OCI-LY3 (cell line): ENCODE measurements at regions not wholly inside any gene's neighbourhood (a gene's known extent, or its start where the extent isn't known, plus 50 kb on each side); places are given as distances from the start of the nearest gene placed in this dataset.

Source experiments
- EZH2phosphoT487 ChIP-seq: fragments of 200-600 bp; shearing (Covaris generic); IDR thresholded peaks from 2 replicates; pipeline ENCODE4 v1.6.1; 2018; ENCODE audit warnings: antibody characterized with exemption, mixed run types, low read depth
- TF ChIP-seq, protein P1 (sequence below): fragments of 200-600, 300-600 bp; sonication (generic); IDR thresholded peaks from 2 replicates; pipeline ENCODE4 v1.5.1; 2014; ENCODE audit warnings: antibody characterized with exemption, low read length, low read depth

DNA sequence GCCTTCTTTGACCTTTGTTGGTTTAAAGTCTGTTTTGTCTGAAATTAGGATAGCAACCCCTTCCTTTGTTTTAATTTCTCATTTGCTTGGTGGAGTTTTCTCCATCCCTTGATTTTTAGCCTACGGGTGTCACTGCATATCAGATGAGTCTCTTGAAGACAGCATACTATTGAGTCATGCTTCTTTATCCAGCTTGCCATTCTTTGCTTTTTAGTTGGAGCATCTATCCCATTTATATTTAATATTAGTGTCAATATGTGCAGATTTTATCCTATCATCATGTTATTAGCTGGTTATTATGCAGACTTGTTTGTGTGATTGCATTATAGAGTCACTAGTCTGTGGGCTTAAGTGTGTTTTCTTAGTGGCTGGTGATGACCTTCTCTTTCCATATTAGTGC is 622.2 kb downstream of the MMUT start:
- TF ChIP-seq, protein P1, sequence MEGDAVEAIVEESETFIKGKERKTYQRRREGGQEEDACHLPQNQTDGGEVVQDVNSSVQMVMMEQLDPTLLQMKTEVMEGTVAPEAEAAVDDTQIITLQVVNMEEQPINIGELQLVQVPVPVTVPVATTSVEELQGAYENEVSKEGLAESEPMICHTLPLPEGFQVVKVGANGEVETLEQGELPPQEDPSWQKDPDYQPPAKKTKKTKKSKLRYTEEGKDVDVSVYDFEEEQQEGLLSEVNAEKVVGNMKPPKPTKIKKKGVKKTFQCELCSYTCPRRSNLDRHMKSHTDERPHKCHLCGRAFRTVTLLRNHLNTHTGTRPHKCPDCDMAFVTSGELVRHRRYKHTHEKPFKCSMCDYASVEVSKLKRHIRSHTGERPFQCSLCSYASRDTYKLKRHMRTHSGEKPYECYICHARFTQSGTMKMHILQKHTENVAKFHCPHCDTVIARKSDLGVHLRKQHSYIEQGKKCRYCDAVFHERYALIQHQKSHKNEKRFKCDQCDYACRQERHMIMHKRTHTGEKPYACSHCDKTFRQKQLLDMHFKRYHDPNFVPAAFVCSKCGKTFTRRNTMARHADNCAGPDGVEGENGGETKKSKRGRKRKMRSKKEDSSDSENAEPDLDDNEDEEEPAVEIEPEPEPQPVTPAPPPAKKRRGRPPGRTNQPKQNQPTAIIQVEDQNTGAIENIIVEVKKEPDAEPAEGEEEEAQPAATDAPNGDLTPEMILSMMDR, result no peak
- TF ChIP-seq EZH2phosphoT487, result no peak
